GM18520 (cell line): ENCODE measurements at regions not wholly inside any gene's neighbourhood (a gene's known extent, or its start where the extent isn't known, plus 50 kb on each side); places are given as distances from the start of the nearest gene placed in this dataset.

Experiments used
- ATAC-seq: cut with Tn5 transposase; IDR thresholded peaks from one replicate; pipeline ENCODE4 v1.9.1; 2021; ENCODE audit not compliant: unreplicated experiment

GRCh38 chr2:67651565-67651964, 254.4 kb downstream of the ETAA1 start:
- ATAC-seq, result no peak

DNA sequence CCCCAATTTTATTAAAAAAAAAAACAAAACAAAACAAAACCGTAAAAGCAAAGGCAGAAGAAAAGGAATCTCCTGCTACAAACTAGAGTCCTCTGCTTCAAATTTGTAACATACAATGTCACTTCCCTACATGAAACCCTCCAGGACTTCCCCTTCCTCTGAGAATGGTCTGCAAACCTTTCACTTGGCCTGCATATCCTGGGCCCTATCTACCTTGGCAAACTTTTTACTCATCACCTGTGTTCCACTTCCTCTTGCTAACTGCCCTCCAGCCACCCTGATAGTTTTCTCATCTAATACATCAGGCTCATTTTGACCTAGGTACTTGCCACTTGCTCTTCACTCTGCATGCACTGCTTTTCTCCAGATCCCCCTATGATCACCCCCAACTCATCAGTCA, 255.5 kb downstream of the ETAA1 start:
- ATAC-seq, result peak; percentile 64

DNA sequence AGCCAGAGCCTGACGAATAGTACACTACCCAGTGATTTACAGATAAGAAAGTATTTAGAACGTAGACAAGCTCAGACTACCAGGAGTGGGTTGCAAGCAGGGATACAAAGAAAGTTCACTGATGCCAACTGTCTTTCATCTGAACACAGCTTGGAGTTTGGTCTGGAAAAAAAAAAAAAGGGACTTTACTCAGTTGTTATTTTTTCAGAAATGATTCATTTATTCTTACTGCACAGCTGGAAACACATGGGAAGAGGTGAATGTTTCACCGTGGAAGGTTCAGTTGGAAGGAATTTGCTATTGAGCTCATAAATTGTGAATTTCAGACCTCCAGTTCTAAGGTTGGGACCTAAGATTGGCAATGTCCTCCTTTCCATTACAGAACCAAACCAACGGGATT, 259.7 kb downstream of the ETAA1 start:
- ATAC-seq, result no peak

DNA sequence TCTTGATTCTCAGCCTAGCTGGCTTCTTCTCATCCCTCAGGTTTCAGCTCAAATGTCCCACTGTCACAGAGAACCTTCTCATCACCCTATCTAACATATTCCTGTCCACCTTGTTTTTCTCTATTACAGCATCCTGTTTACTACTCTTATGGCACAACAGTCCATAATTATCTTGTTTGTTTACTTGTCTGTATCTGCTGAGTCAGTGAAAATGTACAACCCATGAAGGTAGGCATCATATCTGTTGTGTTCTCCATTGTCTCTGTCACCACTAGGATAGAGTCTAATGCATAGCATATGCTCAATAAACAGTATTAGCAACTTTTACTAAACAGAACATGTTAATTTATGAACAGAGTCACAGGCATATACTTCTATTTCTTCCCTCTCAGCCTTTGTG, 261.7 kb downstream of the ETAA1 start:
- ATAC-seq, result no peak

GRCh38 chr2:67660015-67660602, 263.0 kb downstream of the ETAA1 start:
- no peak for ATAC-seq

DNA sequence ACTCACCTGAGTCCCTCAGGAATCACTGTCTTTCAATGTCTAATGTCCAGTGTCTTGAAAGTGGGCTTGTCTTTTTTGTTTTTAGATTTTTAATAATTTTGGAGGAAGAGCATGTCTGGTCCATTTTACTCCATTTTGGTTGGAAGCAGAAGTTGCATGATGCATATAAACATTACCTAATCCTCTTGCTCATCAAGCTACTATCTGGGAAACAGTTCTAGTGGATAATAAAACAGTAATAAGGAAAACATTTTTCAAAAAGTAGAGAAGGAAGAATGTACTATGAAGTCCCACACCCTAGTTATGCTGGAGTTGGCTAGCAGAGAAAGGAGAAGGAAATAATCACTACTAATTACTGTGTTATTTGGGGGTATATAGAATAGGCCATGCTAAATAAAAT, 263.7 kb downstream of the ETAA1 start:
- ATAC-seq, result no peak

DNA sequence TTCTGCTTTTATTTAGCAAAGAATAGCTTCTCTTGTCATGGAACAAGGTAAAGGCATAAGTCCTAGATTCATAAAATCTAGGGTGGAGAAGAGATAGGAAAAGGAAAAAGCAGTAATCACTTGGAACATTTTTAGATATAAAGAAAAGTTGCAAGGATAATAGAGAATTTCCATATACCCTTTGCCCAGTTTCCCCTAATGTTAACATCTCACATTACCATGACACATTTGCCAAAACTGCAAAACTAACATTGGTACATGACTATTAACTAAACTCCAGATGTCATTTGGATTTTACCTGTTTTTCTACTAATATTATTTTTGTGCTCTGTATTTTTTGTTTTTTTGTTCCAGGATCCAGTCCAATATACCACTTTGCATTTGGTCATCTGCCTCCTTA, 265.1 kb downstream of the ETAA1 start:
- no peak for ATAC-seq

- no peak for ATAC-seq
These were observed 266.6 kb downstream of the ETAA1 start for GRCh38 chr2:67663776-67664175.

DNA sequence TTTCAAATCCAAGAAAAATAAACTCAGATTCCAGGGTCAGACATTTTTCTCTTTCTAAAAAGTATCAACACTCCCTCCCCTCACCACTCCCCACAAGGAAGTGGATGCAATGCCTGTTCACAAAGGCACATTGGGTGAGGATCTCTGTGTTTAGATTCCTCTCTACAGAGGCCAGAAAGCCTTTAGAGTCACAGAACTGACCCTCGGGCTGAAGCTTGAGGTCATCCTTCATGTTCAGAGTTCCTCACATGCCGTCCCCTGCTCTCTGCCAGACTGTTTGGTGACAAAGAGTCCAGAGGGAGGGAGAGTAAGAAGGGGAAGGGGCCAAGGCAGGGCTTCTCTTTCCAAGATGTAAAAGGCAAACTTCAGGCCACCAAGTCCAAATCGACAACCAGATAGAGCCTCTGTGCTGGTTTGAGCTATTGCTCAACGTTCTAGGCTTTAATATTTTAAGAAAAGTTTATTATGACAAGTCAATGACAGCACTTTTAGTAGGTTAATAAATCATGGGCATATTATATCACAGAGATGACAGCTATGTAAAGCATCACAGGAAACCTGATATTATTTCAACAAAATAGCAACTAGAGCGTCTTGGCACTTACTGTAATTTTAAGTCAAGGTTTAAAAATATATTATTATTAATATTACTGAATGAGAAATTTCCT, 269.4 kb downstream of the ETAA1 start:
- ATAC-seq, result no peak

DNA sequence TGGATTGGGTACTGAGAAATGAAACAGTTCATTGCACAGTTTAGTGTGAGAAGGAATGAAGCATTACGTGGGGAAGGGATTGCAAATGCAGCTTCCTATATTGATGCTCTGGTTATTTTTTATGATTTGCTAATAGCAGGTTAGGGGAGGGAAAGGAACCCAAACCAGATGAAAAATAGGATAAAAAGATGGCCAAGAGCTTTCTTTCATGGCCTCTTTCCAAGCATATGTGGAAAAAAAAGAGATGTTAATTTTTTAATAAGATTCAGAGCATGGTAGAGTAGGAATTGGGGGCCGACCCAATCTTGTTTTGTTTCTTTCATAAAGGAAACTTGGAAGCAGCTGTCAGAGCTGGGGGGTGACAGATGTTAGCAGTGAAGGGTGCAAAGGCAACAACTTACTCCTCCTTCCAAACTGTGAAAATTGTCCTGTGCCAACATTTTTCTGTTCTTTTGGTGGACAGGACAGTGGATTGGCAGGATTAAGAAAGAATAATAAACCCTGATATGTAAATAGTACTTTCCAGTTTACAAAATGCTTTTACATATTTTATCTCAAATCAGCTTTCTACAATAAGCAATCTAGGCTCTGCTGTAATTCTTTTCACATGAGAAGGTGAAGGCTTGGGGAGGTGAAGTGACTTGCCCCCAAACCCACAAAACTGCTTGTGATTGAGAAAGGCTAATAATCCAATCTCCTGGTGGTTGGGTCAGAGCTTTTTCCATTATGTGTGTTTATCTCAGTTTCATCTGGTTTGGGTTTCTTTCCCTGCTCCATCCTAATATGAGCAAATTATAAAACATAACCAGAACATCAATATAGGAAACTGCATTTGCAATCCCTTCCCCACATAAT, 270.1 kb downstream of the ETAA1 start:
- ATAC-seq, result no peak

GRCh38 chr2:67668538-67668937, 271.4 kb downstream of the ETAA1 start:
- ATAC-seq, result no peak

DNA sequence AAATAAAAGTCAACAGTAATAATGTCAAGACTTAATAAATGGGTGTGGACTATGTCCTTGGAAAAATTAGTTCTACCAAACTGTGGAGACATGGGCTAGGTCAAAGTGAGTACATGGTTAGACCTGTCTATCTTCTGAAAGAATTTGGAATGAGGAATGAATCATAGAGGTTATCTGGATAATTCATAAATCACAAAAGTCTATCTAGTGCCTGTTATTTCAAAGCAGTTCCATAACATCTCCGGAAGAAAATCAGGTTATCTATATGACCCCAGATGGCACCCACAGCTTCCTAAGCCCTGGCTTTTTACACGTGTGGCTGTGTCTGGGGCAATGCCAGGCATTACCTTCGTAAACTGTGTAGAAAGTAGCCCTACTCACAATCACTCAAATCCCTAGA, 272.0 kb downstream of the ETAA1 start:
- ATAC-seq, result no peak

- ATAC-seq, result no peak
These were observed 272.6 kb downstream of the ETAA1 start for GRCh38 chr2:67669766-67670165.

- ATAC-seq, result no peak
These were observed 273.6 kb downstream of the ETAA1 start for GRCh38 chr2:67670747-67671183.

DNA sequence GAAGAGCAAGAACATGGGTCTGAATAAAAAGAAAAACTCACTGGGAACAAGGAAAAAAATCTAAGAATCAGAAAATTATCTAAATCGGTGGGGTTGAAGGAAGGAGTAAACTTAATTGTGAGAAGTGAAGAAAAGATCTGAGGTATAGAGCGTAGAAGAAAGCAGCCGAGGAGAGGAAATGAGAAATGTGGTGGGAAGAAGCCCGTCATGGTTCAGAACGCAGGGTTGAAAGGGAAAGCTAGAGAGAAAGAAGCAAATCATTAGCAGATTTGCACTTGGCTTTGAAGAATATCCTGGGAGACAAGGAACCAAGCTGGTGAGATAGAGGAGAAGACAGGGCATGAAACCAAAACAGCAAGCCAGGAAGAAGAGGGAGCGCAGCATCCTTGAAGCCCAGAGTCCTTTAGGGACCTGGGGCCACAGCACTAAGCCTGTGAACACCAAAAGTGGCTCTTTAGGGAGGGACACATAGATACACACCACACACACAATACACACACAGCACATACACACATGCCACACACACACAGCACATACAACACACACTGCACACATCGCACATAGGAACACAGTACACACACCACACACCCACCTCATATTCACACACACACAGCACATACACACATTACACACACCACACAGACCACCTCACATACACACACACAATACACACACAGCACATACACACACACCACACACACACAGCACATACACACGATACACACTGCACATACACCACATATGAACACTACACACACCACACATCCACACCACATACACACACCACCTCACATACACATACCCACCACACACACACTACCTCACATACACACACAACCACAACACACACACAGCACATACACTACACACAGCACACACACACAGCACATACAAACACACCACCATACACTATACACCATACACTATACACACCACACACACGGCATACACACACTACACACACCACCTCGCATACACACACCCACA, 274.6 kb downstream of the ETAA1 start:
- no peak for ATAC-seq

GRCh38 chr2:67674668-67675067, 277.5 kb downstream of the ETAA1 start:
- ATAC-seq, result no peak

DNA sequence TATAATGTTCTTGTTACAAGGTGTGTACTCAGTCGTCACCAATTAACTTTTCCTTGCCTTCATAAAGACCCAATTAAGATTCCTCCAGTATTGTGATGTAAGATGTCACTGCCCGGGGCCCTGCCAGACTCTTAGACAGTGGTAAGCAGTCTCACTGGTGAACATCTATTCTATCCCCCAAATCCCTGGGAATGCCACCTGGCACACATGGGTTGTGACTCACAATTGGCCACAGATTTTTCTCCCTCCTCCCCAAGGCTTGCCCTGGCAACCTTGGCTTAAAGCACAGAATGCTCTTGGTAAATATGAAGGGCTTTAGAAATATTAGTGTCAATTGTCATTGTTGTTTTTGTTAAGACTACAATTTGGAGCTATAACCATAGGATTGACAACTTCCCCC, 287.9 kb downstream of the ETAA1 start:
- no peak for ATAC-seq

GRCh38 chr2:67686254-67686653, 289.1 kb downstream of the ETAA1 start:
- no peak for ATAC-seq

GRCh38 chr2:67689186-67689585, 292.1 kb downstream of the ETAA1 start:
- ATAC-seq, result no peak

- ATAC-seq, result no peak
These were observed 292.5 kb downstream of the ETAA1 start for GRCh38 chr2:67689651-67690050.

- no peak for ATAC-seq
These were observed 297.3 kb downstream of the ETAA1 start for GRCh38 chr2:67694445-67694844.
